SK-N-SH treated with all-trans-retinoic acid at 6 μM for 48 hours (cell line): ENCODE measurements at regions not wholly inside any gene's neighbourhood (a gene's known extent, or its start where the extent isn't known, plus 50 kb on each side); places are given as distances from the start of the nearest gene placed in this dataset.

Experiments used
- GLIS3 ChIP-seq: fragments of 250-450 bp; sonication (Bioruptor Pico); IDR thresholded peaks from 2 replicates; pipeline ENCODE4 v1.5.0; 2020; ENCODE audit warnings: mild to moderate bottlenecking, moderate library complexity
- TCF4 ChIP-seq: fragments of 250-450 bp; sonication (Bioruptor Pico); IDR thresholded peaks from 2 replicates; pipeline ENCODE4 v1.8.0; 2021; ENCODE audit warnings: mild to moderate bottlenecking, moderate library complexity, borderline replicate concordance
- TOX ChIP-seq: fragments of 250-450 bp; sonication (Bioruptor Pico); IDR thresholded peaks from 2 replicates; pipeline ENCODE4 v1.8.0; 2021; ENCODE audit warnings: mild to moderate bottlenecking, moderate library complexity, borderline replicate concordance
- ZC3H10 ChIP-seq: fragments of 250-450 bp; sonication (Bioruptor Pico); IDR thresholded peaks from 2 replicates; pipeline ENCODE4 v1.5.1; 2021; ENCODE audit warnings: mild to moderate bottlenecking, moderate library complexity
- ZFP30 ChIP-seq: fragments of 450-650 bp; formaldehyde crosslinking; IDR thresholded peaks from 2 replicates; pipeline ENCODE4 v1.5.0; 2022; ENCODE audit warnings: mild to moderate bottlenecking, moderate library complexity
- ZNF565 ChIP-seq: fragments of 450-650 bp; formaldehyde crosslinking; conservative IDR thresholded peaks from 2 replicates; pipeline ENCODE4 v1.5.0; 2020; ENCODE audit warnings: low read depth, mild to moderate bottlenecking, moderate library complexity
- ZNF70 ChIP-seq: fragments of 450-650 bp; formaldehyde crosslinking; IDR thresholded peaks from 2 replicates; pipeline ENCODE4 v1.5.0; 2020; ENCODE audit warnings: mild to moderate bottlenecking, moderate library complexity
- TF ChIP-seq, protein P1 (sequence below): fragments of 250-450 bp; sonication (Bioruptor Pico); IDR thresholded peaks from 2 replicates; pipeline ENCODE4 v1.8.0; 2020; ENCODE audit warnings: mild to moderate bottlenecking, moderate library complexity, borderline replicate concordance
- TF ChIP-seq, protein P2 (sequence below): fragments of 250-450 bp; sonication (Bioruptor Pico); IDR thresholded peaks from 2 replicates; pipeline ENCODE4 v1.5.0; 2020; ENCODE audit warnings: mild to moderate bottlenecking, moderate library complexity
- TF ChIP-seq, protein P3 (sequence below): fragments of 250-450 bp; sonication (Bioruptor Pico); IDR thresholded peaks from 2 replicates; pipeline ENCODE4 v1.5.1; 2020; ENCODE audit warnings: low read depth, mild to moderate bottlenecking, moderate library complexity
- TF ChIP-seq, protein P4 (sequence below): fragments of 250-450 bp; sonication (Bioruptor Pico); IDR thresholded peaks from 2 replicates; pipeline ENCODE4 v1.8.0; 2021; ENCODE audit warnings: low read depth, mild to moderate bottlenecking, moderate library complexity, borderline replicate concordance

DNA sequence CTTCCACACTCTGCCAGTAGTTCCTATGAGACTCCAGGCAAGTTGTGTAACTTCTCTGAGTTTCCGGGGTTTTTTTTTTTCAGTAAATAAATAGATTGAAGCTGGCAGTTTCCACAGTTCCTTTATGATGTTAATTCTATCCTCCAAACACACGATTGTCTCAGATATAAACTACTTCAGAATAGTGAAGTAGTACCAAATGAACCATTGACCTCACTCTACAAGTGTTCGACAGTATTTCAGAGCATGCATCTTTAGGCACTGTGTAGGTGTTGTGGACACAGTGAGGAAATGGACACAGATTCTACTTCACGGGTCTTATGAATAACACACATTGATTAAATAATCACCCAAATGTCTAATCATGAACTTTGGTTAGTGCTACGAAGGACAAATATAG lies 136.1 kb upstream of the IGSF10 start:
- no peak for TF ChIP-seq ZC3H10 (CRISPR knock-in tag)
- TF ChIP-seq, protein P1, sequence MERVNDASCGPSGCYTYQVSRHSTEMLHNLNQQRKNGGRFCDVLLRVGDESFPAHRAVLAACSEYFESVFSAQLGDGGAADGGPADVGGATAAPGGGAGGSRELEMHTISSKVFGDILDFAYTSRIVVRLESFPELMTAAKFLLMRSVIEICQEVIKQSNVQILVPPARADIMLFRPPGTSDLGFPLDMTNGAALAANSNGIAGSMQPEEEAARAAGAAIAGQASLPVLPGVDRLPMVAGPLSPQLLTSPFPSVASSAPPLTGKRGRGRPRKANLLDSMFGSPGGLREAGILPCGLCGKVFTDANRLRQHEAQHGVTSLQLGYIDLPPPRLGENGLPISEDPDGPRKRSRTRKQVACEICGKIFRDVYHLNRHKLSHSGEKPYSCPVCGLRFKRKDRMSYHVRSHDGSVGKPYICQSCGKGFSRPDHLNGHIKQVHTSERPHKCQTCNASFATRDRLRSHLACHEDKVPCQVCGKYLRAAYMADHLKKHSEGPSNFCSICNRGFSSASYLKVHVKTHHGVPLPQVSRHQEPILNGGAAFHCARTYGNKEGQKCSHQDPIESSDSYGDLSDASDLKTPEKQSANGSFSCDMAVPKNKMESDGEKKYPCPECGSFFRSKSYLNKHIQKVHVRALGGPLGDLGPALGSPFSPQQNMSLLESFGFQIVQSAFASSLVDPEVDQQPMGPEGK, result no peak
- TF ChIP-seq TCF4 (CRISPR knock-in tag), result no peak
- TF ChIP-seq ZFP30 (CRISPR knock-in tag), result no peak
- TF ChIP-seq, protein P2, sequence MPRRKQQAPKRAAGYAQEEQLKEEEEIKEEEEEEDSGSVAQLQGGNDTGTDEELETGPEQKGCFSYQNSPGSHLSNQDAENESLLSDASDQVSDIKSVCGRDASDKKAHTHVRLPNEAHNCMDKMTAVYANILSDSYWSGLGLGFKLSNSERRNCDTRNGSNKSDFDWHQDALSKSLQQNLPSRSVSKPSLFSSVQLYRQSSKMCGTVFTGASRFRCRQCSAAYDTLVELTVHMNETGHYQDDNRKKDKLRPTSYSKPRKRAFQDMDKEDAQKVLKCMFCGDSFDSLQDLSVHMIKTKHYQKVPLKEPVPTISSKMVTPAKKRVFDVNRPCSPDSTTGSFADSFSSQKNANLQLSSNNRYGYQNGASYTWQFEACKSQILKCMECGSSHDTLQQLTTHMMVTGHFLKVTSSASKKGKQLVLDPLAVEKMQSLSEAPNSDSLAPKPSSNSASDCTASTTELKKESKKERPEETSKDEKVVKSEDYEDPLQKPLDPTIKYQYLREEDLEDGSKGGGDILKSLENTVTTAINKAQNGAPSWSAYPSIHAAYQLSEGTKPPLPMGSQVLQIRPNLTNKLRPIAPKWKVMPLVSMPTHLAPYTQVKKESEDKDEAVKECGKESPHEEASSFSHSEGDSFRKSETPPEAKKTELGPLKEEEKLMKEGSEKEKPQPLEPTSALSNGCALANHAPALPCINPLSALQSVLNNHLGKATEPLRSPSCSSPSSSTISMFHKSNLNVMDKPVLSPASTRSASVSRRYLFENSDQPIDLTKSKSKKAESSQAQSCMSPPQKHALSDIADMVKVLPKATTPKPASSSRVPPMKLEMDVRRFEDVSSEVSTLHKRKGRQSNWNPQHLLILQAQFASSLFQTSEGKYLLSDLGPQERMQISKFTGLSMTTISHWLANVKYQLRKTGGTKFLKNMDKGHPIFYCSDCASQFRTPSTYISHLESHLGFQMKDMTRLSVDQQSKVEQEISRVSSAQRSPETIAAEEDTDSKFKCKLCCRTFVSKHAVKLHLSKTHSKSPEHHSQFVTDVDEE (CRISPR knock-in tag), result no peak
- no peak for TF ChIP-seq ZNF70
- TF ChIP-seq GLIS3, result no peak
- no peak for TF ChIP-seq TOX
- TF ChIP-seq, protein P3, sequence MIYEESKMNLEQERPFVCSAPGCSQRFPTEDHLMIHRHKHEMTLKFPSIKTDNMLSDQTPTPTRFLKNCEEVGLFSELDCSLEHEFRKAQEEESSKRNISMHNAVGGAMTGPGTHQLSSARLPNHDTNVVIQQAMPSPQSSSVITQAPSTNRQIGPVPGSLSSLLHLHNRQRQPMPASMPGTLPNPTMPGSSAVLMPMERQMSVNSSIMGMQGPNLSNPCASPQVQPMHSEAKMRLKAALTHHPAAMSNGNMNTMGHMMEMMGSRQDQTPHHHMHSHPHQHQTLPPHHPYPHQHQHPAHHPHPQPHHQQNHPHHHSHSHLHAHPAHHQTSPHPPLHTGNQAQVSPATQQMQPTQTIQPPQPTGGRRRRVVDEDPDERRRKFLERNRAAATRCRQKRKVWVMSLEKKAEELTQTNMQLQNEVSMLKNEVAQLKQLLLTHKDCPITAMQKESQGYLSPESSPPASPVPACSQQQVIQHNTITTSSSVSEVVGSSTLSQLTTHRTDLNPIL, result no peak
- TF ChIP-seq, protein P4, sequence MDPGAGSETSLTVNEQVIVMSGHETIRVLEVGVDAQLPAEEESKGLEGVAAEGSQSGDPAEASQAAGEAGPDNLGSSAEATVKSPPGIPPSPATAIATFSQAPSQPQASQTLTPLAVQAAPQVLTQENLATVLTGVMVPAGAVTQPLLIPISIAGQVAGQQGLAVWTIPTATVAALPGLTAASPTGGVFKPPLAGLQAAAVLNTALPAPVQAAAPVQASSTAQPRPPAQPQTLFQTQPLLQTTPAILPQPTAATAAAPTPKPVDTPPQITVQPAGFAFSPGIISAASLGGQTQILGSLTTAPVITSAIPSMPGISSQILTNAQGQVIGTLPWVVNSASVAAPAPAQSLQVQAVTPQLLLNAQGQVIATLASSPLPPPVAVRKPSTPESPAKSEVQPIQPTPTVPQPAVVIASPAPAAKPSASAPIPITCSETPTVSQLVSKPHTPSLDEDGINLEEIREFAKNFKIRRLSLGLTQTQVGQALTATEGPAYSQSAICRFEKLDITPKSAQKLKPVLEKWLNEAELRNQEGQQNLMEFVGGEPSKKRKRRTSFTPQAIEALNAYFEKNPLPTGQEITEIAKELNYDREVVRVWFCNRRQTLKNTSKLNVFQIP (CRISPR knock-in tag), result no peak
- no peak for TF ChIP-seq ZNF565 (CRISPR knock-in tag)
